Fibroblast of mammary gland (primary cell): ENCODE measurements at regions not wholly inside any gene's neighbourhood (a gene's known extent, or its start where the extent isn't known, plus 50 kb on each side); places are given as distances from the start of the nearest gene placed in this dataset.
"Not testable (repeated sequence)": the region's sequence is repeated elsewhere in the genome, so short reads cannot be mapped to it uniquely, and the experiment has no call there.

ENCODE experiments used
- DNase-seq: peaks from one replicate; pipeline ENCODE4 v3.0.0-alpha.2; 2010; ENCODE audit warnings: low read depth
- H3K4me3 ChIP-seq: 2 replicates; pipeline ENCODE4 v1.5.1; 2011; ENCODE audit warnings: low read depth, mild to moderate bottlenecking, low read length, moderate library complexity; ENCODE audit not compliant: control insufficient read depth
- CTCF ChIP-seq: conservative IDR thresholded peaks from 2 replicates; pipeline ENCODE4 v1.5.1; 2011; ENCODE audit warnings: low read depth, low read length, inconsistent platforms; ENCODE audit not compliant: control insufficient read depth, insufficient read depth

- no peak for TF ChIP-seq CTCF
- no peak overlapping the region for H3K4me3 ChIP-seq
- no peak for DNase-seq
Measured at GRCh38 chr1:177413982-177414596, 243.3 kb downstream of the BRINP2 start.

- no peak for DNase-seq
- no peak overlapping the region for H3K4me3 ChIP-seq
- no peak for TF ChIP-seq CTCF
Measured at GRCh38 chr1:177411381-177411780, 240.6 kb downstream of the BRINP2 start.

GRCh38 chr1:177410179-177410766 lies 239.5 kb downstream of the BRINP2 start:
- DNase-seq = no peak
- TF ChIP-seq CTCF = no peak
- H3K4me3 ChIP-seq = no peak overlapping the region

GRCh38 chr1:177406323-177406722 lies 235.6 kb downstream of the BRINP2 start:
- H3K4me3 ChIP-seq, DNase-seq: not testable (repeated sequence)

GRCh38 chr1:177392336-177392735 lies 221.6 kb downstream of the BRINP2 start:
- TF ChIP-seq CTCF = no peak
- no peak overlapping the region for H3K4me3 ChIP-seq
- no peak for DNase-seq

GRCh38 chr1:177385760-177386698 lies 215.3 kb downstream of the BRINP2 start:
- no peak overlapping the region for H3K4me3 ChIP-seq
- peak; percentile 51 for DNase-seq
- no peak for TF ChIP-seq CTCF

- TF ChIP-seq CTCF = no peak
- H3K4me3 ChIP-seq = no peak overlapping the region
- peak; percentile 73 for DNase-seq
Measured at GRCh38 chr1:177384461-177384860, 213.7 kb downstream of the BRINP2 start.
